Stimulated activated CD8-positive, alpha-beta memory T cell treated with anti-CD3 and anti-CD28 coated beads, Interleukin-2, amount 100 ng/mL, for 1 hour (primary cell): ENCODE measurements at regions not wholly inside any gene's neighbourhood (a gene's known extent, or its start where the extent isn't known, plus 50 kb on each side); places are given as distances from the start of the nearest gene placed in this dataset.

Source experiments
- DNase-seq, 2 donors: peaks; one replicate each; pipeline ENCODE4 v3.0.0-alpha.2; 2020; ENCODE audit warnings: low read depth in 2 of 2

GRCh38 chrX:148363471-148364235 is 136.8 kb upstream of the AFF2 start:
- DNase-seq = no peak

GRCh38 chrX:148365233-148365632 is 135.2 kb upstream of the AFF2 start:
- no peak for DNase-seq

GRCh38 chrX:148371291-148371690 is 129.1 kb upstream of the AFF2 start:
- DNase-seq = no peak

GRCh38 chrX:148372925-148373324 is 127.5 kb upstream of the AFF2 start:
- no peak for DNase-seq

GRCh38 chrX:148376342-148376741 is 124.1 kb upstream of the AFF2 start:
- DNase-seq = no peak

- no peak for DNase-seq
Observed at GRCh38 chrX:148380107-148380506, 120.3 kb upstream of the AFF2 start.

GRCh38 chrX:148380650-148381561 is 119.5 kb upstream of the AFF2 start:
- DNase-seq = no peak

GRCh38 chrX:148381603-148382002 is 118.8 kb upstream of the AFF2 start:
- no peak for DNase-seq

GRCh38 chrX:148382983-148383382 is 117.4 kb upstream of the AFF2 start:
- no peak for DNase-seq

- DNase-seq = no peak
Observed at GRCh38 chrX:148385471-148385870, 114.9 kb upstream of the AFF2 start.

GRCh38 chrX:148389629-148390028 is 110.8 kb upstream of the AFF2 start:
- DNase-seq = no peak

- DNase-seq = no peak
Observed at GRCh38 chrX:148412006-148412405, 88.4 kb upstream of the AFF2 start.

GRCh38 chrX:148416142-148416541 is 84.3 kb upstream of the AFF2 start:
- DNase-seq = no peak

GRCh38 chrX:148416931-148417330 is 83.5 kb upstream of the AFF2 start:
- no peak for DNase-seq

GRCh38 chrX:148417934-148418333 is 82.5 kb upstream of the AFF2 start:
- no peak for DNase-seq

GRCh38 chrX:148422526-148422925 is 77.9 kb upstream of the AFF2 start:
- DNase-seq = no peak

GRCh38 chrX:148424570-148424969 is 75.8 kb upstream of the AFF2 start:
- no peak for DNase-seq

GRCh38 chrX:148426467-148426866 is 74.0 kb upstream of the AFF2 start:
- DNase-seq = no peak

GRCh38 chrX:148441387-148441786 is 59.0 kb upstream of the AFF2 start:
- no peak for DNase-seq

- DNase-seq = no peak
Observed at GRCh38 chrX:148443216-148443615, 57.2 kb upstream of the AFF2 start.

- DNase-seq = no peak
Observed at GRCh38 chrX:148448686-148449085, 51.7 kb upstream of the AFF2 start.
